SK-N-SH (cell line): ENCODE measurements at regions not wholly inside any gene's neighbourhood (a gene's known extent, or its start where the extent isn't known, plus 50 kb on each side); places are given as distances from the start of the nearest gene placed in this dataset.

Experiments used
- CTCF ChIP-seq: fragments of 200-600 bp; sonication (generic); IDR thresholded peaks from 2 replicates; pipeline ENCODE4 v1.6.1; 2017; ENCODE audit warnings: antibody characterized with exemption, mild to moderate bottlenecking, moderate library complexity
- EZH2phosphoT487 ChIP-seq: fragments of 200-600 bp; sonication (generic); IDR thresholded peaks from 2 replicates; pipeline ENCODE4 v1.6.1; 2017; ENCODE audit warnings: low read depth, mixed run types, mild to moderate bottlenecking, antibody characterized with exemption, moderate library complexity, borderline replicate concordance
- GATA2 ChIP-seq: sonication (generic); formaldehyde crosslinking; IDR thresholded peaks from 2 replicates; pipeline ENCODE4 v1.5.0; 2020; ENCODE audit warnings: mild to moderate bottlenecking, missing genetic modification reagents
- MAX ChIP-seq: IDR thresholded peaks from 2 replicates; pipeline ENCODE4 v1.4.0; 2012; ENCODE audit warnings: low read depth
- MEF2A ChIP-seq: IDR thresholded peaks from 2 replicates; pipeline ENCODE4 v1.4.0; 2012; ENCODE audit warnings: low read depth, borderline replicate concordance
- POLR2AphosphoS5 ChIP-seq: IDR thresholded peaks from 2 replicates; pipeline ENCODE4 v1.6.1; 2012; ENCODE audit warnings: low read depth, low read length
- RAD21 ChIP-seq: IDR thresholded peaks from 2 replicates; pipeline ENCODE4 v1.6.1; 2012; ENCODE audit warnings: mild to moderate bottlenecking, low read length
- RCOR1 ChIP-seq: fragments of 150-350 bp; IDR thresholded peaks from 2 replicates; pipeline ENCODE4 v1.6.1; 2017; ENCODE audit warnings: antibody characterized with exemption, low read length
- TAF1 ChIP-seq: IDR thresholded peaks from 2 replicates; pipeline ENCODE4 v1.6.1; 2012; ENCODE audit warnings: low read depth, mild to moderate bottlenecking, low read length, moderate library complexity, borderline replicate concordance
- TCF12 ChIP-seq: IDR thresholded peaks from 2 replicates; pipeline ENCODE4 v1.4.0; 2012
- TF ChIP-seq, protein P1 (sequence below): fragments of 150-350 bp; IDR thresholded peaks from 2 replicates; pipeline ENCODE4 v1.6.1; 2017; ENCODE audit warnings: antibody characterized with exemption, low read length, low read depth, borderline replicate concordance

DNA sequence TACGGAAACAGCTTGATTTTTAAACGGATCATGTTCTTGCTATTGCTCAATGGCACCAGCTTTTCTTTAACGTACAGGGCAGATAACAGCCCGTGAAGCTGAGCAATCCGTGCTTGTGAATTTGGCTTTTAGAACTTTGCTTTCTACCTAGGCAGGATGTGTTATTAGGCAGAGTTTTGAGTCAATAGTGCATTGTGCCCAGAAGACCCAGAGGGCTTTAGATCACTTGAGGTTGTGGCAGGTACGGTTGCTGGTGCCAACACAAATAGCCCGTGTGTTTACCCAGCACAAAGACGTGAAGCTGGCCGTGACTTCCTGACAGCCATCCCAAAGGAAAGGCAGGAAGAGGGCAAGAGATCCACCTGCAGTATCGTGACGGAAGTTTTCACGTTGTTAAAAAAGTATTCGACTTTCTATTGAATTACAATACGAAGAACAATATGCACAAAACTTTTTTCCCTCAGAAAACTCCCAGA, 117.4 kb upstream of the FRMD1 start:
- TF ChIP-seq CTCF: no peak
- TF ChIP-seq MEF2A: no peak
- TF ChIP-seq POLR2AphosphoS5: no peak
- TF ChIP-seq, protein P1, sequence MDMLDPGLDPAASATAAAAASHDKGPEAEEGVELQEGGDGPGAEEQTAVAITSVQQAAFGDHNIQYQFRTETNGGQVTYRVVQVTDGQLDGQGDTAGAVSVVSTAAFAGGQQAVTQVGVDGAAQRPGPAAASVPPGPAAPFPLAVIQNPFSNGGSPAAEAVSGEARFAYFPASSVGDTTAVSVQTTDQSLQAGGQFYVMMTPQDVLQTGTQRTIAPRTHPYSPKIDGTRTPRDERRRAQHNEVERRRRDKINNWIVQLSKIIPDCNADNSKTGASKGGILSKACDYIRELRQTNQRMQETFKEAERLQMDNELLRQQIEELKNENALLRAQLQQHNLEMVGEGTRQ: no peak
- TF ChIP-seq EZH2phosphoT487: no peak
- no peak for TF ChIP-seq TAF1
- TF ChIP-seq MAX: no peak
- TF ChIP-seq RAD21: no peak
- no peak for TF ChIP-seq RCOR1
- no peak for TF ChIP-seq TCF12
- no peak for TF ChIP-seq GATA2 (CRISPR knock-in tag)
